ENCODE measurements at regions not wholly inside any gene's neighbourhood (a gene's known extent, or its start where the extent isn't known, plus 50 kb on each side); places are given as distances from the start of the nearest gene placed in this dataset.
A peak's percentile ranks its signal among the peaks of the same experiment; 100 is the strongest.

GRCh38 chr4:151992332-151993154, 231.7 kb upstream of the GATB start:
- no peak for DNase-seq (ENCODE audit: missing footprints)
- no peak for ATAC-seq
- intact Hi-C loops (cut with DNase I) = no loop called here

GRCh38 chr4:151991884-151992167, 231.0 kb upstream of the GATB start:
- no peak for DNase-seq (ENCODE audit: missing footprints)
- ATAC-seq = no peak

GRCh38 chr4:151991001-151991883, 230.4 kb upstream of the GATB start:
- DNase-seq (ENCODE audit: missing footprints) (no peak), ATAC-seq (peak; percentile 64)
- intact Hi-C loops (cut with DNase I) = no loop called here

More at GRCh38 chr4:151991884-151992167, 231.0 kb upstream of the GATB start:
- intact Hi-C loops (cut with DNase I) = no loop called here

- DNase-seq (ENCODE audit: missing footprints) = no peak
- intact Hi-C loops (cut with DNase I) = no loop called here
- no peak for ATAC-seq
Measured at GRCh38 chr4:151990201-151990600, 229.4 kb upstream of the GATB start.

GRCh38 chr4:151988591-151988990, 227.8 kb upstream of the GATB start:
- intact Hi-C loops (cut with DNase I) = no loop called here
- DNase-seq (ENCODE audit: missing footprints) = no peak
- no peak for ATAC-seq

- ATAC-seq (no peak), DNase-seq (ENCODE audit: missing footprints) (no peak)
- intact Hi-C loops (cut with DNase I) = no loop called here
Measured at GRCh38 chr4:151987606-151988005, 226.8 kb upstream of the GATB start.

- no peak for ATAC-seq
- intact Hi-C loops (cut with DNase I) = no loop called here
Measured at GRCh38 chr4:151983854-151984253, 223.0 kb upstream of the GATB start.

GRCh38 chr4:151979819-151980218, 219.0 kb upstream of the GATB start:
- ATAC-seq (no peak), DNase-seq (ENCODE audit: missing footprints) (no peak)
- intact Hi-C loops (cut with DNase I) = no loop called here

More at GRCh38 chr4:151983854-151984253, 223.0 kb upstream of the GATB start:
- no peak for DNase-seq (ENCODE audit: missing footprints)

GRCh38 chr4:151968643-151969042, 207.8 kb upstream of the GATB start:
- ATAC-seq = peak; percentile 37
- intact Hi-C loops (cut with DNase I) = no loop called here
- DNase-seq (ENCODE audit: missing footprints) = no peak

GRCh38 chr4:151967074-151967473, 206.3 kb upstream of the GATB start:
- intact Hi-C loops (cut with DNase I) = no loop called here

GRCh38 chr4:151962138-151962823, 201.5 kb upstream of the GATB start:
- DNase-seq (ENCODE audit: missing footprints) (no peak), ATAC-seq (no peak)
- intact Hi-C loops (cut with DNase I) = no loop called here

More at GRCh38 chr4:151967074-151967473, 206.3 kb upstream of the GATB start:
- ATAC-seq (no peak), DNase-seq (ENCODE audit: missing footprints) (no peak)

GRCh38 chr4:151961456-151961855, 200.6 kb upstream of the GATB start:
- peak; percentile 62 for ATAC-seq
- DNase-seq (ENCODE audit: missing footprints) = no peak
- intact Hi-C loops (cut with DNase I) = no loop called here

GRCh38 chr4:151960449-151961230, 199.8 kb upstream of the GATB start:
- DNase-seq (ENCODE audit: missing footprints) (no peak), ATAC-seq (no peak)
- intact Hi-C loops (cut with DNase I) = no loop called here

- ATAC-seq = no peak
Measured at GRCh38 chr4:151957153-151957552, 196.3 kb upstream of the GATB start.

GRCh38 chr4:151955721-151956380, 195.0 kb upstream of the GATB start:
- DNase-seq (ENCODE audit: missing footprints) (no peak), ATAC-seq (no peak)
- intact Hi-C loops (cut with DNase I) = no loop called here

More at GRCh38 chr4:151957153-151957552, 196.3 kb upstream of the GATB start:
- intact Hi-C loops (cut with DNase I) = no loop called here
- no peak for DNase-seq (ENCODE audit: missing footprints)

- intact Hi-C loops (cut with DNase I) = no loop called here
- DNase-seq (ENCODE audit: missing footprints) (no peak), ATAC-seq (no peak)
Measured at GRCh38 chr4:151953795-151954372, 193.1 kb upstream of the GATB start.

GRCh38 chr4:151953312-151953711, 192.5 kb upstream of the GATB start:
- DNase-seq (ENCODE audit: missing footprints) = no peak
- intact Hi-C loops (cut with DNase I) = no loop called here
- no peak for ATAC-seq

- no peak for DNase-seq (ENCODE audit: missing footprints)
- intact Hi-C loops (cut with DNase I) = no loop called here
- ATAC-seq = no peak
Measured at GRCh38 chr4:151952711-151953254, 192.0 kb upstream of the GATB start.

All from Right ventricle myocardium inferior (tissue), 1 donor.